PFSK-1 (cell line): ENCODE measurements at regions not wholly inside any gene's neighbourhood (a gene's known extent, or its start where the extent isn't known, plus 50 kb on each side); places are given as distances from the start of the nearest gene placed in this dataset.

Experiments used
- POLR2AphosphoS5 ChIP-seq: IDR thresholded peaks from 2 replicates; pipeline ENCODE4 v1.6.1; 2012; ENCODE audit warnings: low read depth, mild to moderate bottlenecking, control low read depth, low read length, moderate library complexity
- SIN3A ChIP-seq: IDR thresholded peaks from 2 replicates; pipeline ENCODE4 v1.6.1; 2012; ENCODE audit warnings: mild to moderate bottlenecking, low read length, moderate library complexity, borderline replicate concordance; ENCODE audit not compliant: insufficient read depth
- TAF1 ChIP-seq: IDR thresholded peaks from 2 replicates; pipeline ENCODE4 v1.6.1; 2012; ENCODE audit warnings: low read length, control low read depth, borderline replicate concordance; ENCODE audit not compliant: insufficient read depth

DNA sequence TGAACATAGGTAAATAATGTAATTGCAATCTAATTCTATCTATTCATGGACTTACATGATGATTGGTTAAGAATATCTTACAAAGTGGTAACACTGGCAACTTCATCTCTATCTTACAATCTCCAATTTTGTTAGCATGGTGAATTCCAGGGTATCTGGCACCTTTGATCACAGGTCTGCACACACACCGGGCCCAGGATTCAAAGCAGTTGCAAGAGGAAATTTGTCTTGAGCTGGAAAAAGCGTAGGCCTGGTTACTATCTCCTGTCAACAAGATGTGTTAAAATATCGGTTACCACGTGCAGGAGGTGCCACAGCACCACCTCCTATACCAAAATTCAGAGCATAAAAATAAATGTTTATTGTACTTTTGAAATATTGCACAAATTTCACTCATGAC lies 2428.4 kb downstream of the PCDH9 start:
- TF ChIP-seq POLR2AphosphoS5 (no peak), SIN3A (no peak), TAF1 (no peak)
